HG03196 (cell line): ENCODE measurements at regions not wholly inside any gene's neighbourhood (a gene's known extent, or its start where the extent isn't known, plus 50 kb on each side); places are given as distances from the start of the nearest gene placed in this dataset.

ENCODE experiments used
- ATAC-seq: cut with Tn5 transposase; IDR thresholded peaks from one replicate; pipeline ENCODE4 v1.9.1; 2021; ENCODE audit not compliant: unreplicated experiment

DNA sequence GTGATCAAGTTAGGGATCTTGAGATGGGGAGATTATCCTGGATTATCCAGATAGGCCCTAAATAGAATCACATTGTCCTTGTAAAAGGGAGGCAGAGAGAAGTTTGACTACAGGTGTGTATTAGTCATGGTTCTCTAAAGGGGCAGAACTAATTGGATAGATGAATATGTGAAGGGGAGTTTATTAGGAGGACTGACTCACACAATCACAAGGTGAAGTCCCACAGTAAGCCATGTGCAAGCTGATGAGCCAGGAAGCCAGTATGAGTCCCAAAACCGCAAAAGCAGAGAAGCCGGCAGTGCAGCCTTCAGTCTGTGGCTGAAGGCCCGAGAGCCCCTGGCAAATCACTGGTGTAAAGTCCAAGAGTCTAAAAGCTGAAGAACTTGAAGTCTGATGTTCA is 275.8 kb downstream of the KCNS3 start:
- no peak for ATAC-seq

DNA sequence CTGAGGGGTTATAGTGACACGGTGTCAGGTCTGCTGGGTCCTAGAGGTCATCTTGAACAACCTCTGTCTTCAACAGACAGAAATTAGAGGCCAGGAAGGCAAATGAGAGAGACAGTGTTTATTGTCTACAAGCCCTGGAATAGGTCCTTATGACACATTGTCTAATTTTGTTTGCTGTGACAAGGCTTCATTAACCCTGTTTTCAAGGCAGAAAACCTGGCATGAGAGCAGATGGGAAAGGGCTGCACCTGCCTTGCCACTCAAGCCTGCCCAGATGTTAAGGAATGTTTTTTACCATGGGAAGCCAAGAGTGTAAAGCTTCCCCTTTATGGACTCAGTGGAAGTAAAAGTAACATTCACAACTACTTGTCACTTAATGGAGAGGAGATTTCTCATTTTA is 275.3 kb downstream of the KCNS3 start:
- no peak for ATAC-seq

DNA sequence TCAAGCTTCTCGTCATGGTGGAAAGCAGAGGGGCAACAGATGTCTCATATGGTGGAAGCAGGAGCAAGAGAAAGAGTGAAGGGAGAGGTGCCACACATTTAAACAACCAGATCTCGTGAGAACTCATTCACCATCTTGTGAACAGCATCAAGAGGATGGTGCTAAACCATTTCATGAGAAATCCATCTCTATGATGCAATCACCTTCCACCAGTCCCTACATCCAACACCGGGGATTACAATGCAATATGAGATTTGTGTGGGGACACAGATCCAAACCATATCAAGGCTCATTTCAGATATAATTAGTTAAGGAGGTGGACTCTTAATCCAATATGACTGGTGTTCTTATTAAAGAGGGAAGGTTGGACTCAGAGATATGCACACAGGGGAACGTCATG is 272.8 kb downstream of the KCNS3 start:
- no peak for ATAC-seq

DNA sequence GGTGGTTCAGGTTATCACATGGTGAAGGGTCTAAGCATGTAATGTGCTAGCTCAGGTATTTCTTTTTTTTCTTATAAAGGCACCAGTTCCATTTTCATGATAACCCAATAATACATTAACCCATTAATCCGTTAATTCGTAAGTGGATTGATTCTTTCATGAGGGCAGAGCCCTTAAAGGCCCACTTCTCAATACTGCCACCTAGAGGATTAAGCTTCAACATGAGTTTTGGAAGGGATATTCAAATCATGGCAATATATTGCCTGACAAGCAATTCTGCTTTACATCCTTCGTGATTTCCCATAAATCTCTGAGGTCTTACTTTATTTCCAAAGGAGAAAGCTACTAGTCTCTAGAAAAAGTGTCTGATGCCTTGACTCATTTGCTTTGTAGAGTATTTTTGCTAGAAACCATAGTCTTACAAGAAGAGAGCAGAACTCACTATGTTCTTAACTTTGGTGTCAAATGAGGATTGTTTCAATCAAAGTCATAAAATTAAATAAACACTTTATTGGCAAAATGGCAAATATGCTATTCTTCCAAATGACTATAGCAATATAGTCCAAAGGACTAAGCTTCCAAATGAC is 271.3 kb downstream of the KCNS3 start:
- no peak for ATAC-seq

DNA sequence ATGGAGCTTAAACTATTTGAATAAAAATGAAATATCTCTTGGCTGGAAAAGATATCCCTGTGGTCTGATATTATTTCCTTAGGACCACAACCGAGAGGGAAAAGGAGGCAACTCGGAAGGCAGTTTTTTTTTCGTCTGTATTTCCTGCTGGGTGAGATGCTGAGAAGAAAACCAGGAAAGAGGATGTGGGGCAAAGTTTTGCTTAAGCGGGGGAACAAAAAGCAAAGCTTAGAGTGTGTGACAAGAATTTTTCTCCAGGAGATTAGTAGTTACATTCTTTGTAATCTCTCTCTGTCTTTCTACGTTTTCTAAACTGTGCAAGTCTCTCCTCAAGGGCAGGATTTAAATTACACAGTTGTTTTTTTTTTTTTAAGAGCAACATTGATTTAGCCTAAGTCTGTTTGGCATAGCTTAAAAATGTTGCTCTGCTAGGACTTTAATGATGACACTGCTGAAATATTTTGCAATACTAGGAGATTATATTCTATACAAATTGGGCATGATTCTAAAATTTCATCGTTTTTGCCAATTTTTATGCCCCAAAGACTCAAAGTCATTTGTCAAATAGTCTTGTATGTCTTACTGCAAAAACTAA is 258.5 kb downstream of the KCNS3 start:
- ATAC-seq: no peak

DNA sequence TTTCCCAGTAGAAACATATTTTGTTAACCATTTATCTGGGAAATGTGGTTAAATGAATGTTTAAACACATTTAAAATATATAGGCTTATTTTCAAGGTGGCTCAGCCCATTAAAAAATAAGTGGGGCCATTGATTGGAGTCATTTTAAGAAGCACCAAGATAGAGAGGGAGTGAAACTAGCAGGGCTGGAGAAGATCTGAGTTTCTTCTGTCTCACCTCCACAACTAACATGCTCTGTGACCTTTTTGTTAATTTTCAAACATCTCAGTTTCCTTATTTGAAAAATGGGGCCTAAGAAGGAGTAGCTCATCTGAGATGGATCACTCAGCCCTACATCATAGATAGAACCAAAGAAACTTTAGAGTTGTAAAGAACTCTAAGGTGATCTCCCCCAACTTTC is 254.8 kb downstream of the KCNS3 start:
- ATAC-seq: no peak

DNA sequence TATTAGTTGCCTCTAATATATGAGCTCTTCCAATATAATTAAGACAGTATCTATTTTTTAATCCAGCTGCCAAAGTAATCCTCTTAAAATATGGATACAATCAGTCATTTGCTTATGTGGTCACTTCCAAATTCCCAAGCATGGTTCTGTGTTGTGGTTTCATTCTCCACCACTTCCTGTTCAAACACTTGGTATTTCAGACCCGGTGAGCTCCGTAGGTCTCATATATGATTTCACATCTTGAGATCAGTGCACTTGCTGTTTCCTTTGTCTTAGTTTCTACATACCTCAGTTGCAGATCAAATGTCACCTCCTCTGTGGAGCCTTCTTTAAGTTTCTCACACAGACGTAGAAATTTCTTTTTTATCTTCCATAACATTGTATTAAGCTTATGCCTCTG is 254.2 kb downstream of the KCNS3 start:
- ATAC-seq: no peak

DNA sequence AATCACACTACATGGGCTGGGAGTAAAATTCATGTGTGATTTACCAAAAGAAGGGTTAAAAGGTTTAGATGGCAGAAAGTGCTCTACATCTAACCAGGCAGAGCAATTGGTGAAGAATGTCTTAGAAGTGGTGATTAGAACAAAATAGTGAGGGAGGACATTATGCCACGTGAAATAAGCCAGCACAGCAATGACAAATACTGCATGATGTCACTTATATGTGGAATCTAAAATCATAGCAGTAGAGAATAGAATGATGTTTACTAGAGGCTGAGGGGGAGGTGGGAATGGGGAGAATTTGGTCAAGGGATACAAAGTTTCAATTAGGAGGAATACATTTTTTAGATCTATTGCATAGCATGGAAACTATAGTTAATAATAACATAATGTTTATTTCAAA is 253.3 kb downstream of the KCNS3 start:
- no peak for ATAC-seq

DNA sequence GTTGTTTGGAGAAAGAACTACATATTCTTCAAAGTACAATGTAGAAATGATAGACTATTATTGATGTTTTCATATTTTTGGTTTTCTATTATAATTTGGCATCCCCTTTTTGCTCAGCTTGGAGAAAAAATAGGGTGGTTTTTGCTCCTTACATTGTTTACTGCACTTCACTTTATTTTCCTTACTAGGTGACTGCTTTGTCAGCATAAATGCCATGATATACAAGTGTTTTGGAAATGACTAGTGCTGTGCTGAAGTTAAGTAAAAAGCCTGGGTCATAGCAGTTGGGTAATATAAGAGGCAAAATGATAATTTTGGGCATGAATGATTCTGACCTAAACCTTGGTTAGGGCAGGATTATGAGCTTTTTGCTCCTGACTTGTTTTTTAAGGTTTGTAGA is 250.9 kb downstream of the KCNS3 start:
- no peak for ATAC-seq

DNA sequence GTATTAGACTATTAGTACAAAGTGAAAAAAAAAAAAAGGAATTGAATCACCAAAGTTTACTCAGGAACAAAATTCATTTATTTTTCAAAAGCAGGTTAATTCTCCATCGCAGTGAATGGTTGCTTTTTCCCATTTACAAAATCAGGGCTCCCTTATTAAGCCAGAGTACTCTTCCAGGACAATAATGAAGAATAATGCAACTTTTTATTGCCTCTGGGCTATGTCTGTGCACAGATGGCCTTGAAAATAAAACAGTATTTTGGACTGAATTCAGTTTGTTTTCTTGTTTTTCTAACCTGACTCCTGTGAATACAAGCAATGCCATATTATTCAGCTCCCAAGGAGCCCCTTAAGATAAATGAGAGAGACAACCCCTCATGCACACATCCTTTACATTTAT is 246.8 kb downstream of the KCNS3 start:
- ATAC-seq: no peak

DNA sequence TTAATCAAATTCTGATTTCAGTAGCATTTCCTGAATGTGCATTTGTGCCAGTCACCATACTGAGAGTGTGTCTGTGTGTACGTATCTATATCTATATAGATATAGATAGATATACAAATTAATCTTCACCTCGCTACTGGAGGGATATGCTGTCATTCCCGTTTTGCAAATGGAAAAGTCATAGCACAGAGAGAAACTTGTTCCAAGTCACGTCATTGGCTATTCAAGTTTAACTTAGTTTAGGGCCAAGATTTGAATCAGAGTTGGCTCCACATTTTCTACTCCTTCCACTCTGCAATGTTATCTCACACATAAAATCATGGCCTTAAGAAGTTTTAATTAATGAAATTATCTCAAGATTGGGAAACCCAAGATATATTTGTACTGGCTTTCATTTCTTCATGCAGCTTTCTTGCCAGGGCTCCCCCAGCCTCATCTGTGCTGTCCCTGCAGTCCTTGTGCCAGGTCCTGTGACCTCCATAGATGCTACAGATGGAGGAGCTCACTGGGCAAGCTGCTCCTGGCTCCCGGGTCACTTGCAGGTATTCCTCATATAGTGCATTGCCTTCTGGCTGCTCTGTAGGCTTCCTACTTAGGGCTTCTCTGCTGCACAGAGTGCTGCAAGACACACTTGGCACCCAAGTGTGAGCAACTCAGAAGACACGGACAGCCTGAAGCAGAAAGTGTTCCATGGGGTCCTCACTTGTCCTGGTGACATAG is 245.8 kb downstream of the KCNS3 start:
- ATAC-seq: no peak

DNA sequence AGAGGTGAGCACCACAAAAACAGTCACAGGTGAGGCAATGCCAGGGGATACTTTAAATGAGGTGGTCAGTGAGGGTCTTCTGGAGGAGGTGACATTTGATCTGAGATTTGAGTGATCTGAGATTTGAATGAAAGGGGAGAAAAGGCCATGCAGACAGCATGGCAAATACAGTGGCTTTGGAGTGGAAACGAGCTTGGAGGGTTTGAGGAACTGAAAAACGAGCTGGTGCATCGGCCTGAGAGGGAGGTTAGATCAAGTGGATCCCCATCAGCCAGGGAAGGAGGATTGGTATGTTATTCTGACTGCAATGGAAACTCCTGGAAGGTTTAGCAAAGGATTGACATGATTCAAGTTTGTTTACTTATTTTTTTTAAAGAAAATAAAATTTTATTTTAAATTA is 245.1 kb downstream of the KCNS3 start:
- no peak for ATAC-seq

DNA sequence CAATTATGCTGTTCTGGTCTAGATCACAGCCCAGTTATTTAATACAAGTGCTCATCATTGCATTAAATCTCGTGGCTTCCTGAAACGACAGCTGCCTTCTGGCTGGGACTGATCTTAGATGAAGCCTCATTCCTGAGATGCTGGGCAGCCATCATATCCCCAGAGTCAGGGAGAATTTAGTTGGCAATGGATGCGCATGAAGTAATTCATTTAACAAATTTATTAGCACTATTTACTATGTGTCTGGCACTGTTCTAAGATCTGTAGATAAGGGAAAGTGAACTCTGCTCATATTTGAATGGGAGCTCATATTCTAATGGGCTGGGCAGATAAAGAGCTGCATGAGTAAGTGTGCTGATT is 244.7 kb downstream of the KCNS3 start:
- no peak for ATAC-seq

DNA sequence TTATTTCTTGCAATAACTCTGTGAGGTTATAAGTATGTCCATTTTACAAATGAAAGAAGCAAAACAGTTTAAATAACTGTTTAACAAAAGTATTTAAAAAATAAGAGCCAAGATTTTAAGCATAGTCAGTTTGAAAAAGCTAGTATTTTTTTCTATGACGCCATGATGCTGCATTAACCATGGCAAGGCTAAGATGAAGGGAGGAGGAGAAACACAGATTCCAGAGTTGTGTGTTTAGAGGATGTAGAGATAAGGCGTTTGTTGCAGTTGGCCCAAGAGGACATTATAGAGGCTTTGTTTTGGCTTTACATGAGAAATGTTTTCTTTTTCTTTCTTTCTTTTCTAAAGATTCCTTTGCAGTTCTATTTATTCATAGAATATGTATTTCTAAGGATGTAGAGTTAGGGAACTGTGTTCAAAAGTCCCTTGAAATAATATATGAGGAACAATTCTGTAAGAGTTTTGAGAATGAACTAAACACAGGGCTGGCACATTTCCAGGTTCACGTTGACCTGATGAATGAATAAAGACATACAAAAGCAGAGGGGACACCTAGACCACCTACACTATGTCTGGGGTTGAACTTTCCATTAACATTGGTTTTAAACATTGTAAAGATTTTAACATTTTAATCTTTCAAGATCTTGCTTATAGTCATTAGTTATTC is 244.2 kb downstream of the KCNS3 start:
- no peak for ATAC-seq

DNA sequence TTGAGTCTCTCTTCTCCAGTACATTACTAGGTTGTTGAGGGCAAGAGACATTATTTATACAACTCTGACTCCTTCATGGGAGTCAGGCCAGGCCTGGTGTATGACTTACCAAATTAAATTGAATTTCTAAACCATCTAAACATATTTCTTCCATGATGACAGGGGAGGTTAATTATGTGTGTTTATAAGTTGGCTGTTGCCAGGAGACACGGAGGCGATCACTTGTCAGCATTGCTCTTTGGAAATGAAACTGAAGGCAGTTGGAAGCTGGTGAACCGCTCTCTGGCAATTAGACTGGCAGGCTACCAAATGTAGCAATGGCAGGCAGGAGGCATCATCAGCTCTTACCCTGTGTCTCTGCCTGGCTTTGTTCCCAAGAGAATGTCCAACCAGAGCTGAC is 241.4 kb downstream of the KCNS3 start:
- ATAC-seq: no peak

DNA sequence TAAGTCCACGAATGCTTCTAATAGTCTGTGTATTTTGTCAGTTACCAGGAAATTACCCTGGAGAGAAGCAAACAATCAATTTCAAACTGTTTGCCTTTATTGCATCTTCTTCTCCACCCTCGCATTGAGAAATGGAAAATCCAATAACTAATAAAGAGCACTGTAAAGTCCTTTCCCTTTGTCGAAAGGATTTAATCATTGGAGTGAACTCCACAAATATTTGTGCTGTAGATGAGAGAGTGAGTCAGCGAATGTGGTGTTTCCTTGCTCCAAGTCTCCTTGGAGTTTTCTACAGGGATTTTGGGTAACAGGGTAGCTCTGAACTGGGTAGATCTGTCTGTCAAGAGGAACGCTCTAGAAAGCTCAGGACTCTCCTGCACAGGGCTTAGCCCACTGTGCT is 240.2 kb downstream of the KCNS3 start:
- no peak for ATAC-seq

DNA sequence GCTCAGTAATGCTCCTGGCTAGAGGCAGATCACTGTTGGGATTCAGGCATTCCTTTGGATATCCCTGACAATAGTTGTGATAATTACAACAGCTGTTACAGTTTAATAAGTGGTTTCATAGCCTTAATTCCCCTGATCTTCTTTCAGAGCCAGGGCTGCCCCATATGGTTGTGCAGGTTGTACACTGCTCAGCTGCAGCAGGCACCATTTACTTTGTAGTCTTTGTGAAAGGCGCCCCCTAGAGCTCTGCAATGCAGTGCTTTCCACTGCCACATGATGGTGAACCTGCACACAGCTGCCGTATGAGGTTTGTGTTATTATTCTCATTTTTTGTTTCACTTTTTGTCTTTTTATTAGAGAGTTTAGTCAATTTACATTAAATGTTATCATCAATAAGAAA is 239.1 kb downstream of the KCNS3 start:
- ATAC-seq: peak; percentile 90

DNA sequence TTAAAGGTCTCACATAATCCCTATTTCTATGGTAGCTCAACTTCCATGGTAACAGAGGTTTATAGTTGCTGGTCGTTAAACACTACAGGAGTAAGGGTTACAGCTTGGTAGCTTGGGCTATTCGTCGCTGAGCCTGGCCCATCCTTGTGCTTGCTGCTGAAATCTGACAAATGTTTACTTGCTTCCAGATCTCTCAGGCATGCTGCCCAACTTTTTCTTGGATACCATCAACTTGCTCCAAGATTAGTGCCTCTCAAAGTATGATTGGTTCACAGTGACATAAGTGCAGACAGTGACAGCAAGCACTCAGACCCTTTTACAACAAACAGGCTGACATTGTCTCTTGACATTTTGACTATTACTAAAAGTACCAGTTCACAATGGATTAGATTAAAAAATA is 231.8 kb downstream of the KCNS3 start:
- no peak for ATAC-seq

DNA sequence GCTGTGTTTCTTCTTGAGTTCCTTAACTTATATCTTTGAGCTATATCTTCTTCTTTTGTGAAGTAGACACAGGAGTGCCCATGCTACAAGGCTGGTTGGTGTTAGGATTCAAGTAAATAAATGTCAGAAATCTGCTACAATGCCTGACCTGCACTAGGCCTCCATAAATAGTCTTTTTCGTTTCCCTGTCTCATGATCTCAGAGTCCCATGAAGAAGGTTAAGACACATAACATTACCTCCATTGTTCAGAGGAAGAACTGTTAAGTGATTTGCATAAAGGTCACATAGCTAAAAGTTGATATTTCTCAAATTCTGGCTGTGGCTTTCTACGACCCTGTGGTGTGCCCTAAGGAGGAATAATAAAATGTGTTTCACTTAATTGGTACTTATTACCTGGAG is 228.4 kb downstream of the KCNS3 start:
- ATAC-seq: no peak

DNA sequence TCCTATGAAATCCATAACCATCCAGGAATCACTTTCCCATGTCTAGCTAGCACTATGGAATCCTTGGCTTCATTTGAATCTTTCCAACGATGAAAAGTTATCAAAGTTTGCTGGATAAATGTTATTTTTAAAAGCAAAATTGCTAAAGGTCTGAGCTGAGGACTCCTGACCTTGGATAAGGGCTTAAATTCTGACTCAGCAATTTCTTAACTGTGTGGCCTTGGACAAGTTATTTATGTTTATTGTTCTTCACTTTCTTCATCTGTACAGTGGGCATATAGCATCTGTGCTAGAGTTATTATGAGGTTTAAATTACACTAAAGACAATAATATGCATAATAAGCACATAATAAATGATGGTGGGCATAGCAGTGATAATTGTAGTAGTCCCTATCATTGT is 227.5 kb downstream of the KCNS3 start:
- ATAC-seq: no peak

DNA sequence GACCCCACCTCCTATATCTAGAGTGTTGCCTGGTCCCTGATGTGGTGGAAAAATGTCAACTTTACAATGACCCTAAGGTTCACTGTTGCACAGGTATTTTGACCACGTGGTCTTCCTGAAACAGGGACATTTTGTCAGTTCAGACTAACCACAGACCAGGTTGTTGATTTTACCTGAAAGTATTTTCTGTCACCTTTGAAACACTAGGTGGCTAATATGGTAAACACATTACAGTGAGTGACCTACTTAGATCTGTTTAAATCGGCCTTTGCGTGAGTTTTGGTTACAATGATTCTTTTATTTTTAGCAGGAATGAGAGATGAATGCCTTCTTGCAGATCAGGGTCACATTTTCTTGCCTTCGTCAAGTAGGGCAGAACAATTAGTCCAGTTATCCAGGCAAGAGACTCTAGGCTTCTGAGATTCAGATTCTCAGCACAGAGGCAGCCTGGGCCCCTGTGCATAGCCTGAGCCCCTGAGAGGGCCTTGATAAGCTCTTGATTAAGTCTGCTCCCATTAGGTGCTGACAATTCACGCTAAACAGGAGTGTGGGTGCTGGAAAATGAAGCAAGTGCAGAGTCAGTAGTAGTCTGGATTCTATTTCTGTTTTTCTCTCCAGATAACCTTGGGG is 226.2 kb downstream of the KCNS3 start:
- no peak for ATAC-seq

DNA sequence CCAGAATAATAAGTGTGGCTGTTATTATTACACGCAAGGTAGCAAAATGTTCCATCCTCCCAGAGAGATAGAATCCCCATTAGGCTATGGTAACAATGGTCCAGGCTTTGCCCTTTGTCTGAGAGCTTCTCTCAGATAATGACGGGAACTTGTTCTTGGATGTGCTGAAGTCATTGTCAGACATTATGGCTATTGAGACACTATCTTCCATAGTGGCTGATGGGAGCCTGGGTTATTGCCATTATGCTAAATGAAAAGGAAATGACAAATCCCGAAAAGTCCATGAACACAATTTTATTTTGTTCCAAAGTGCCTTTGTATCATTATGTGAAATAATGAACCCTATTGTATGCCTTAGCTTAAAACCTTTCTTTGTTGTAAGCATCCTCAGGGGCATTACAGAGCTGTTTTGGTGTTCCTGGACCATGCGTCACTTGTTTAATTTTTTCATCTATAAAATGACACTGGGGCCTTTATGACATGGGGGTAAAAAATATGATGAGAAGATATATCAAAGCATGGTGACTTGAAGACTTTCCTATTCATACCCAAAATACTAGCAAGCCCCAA is 218.5 kb downstream of the KCNS3 start:
- ATAC-seq: no peak
